Stimulated activated naive CD8-positive, alpha-beta T cell treated with anti-CD3 and anti-CD28 coated beads, Interleukin-15, Interleukin-2, amounts not matched to agents 100 ng/mL and 50 ng/mL, for 24 hours (primary cell): ENCODE measurements at regions not wholly inside any gene's neighbourhood (a gene's known extent, or its start where the extent isn't known, plus 50 kb on each side); places are given as distances from the start of the nearest gene placed in this dataset.

Experiments
- H3K27ac Mint-ChIP-seq: one replicate; pipeline ENCODE4 v1.8.0; 2021; ENCODE audit warnings: mild to moderate bottlenecking, mixed read lengths
- H3K27me3 Mint-ChIP-seq: one replicate; pipeline ENCODE4 v1.8.0; 2021; ENCODE audit warnings: mixed read lengths
- H3K36me3 Mint-ChIP-seq: one replicate; pipeline ENCODE4 v1.8.0; 2021; ENCODE audit warnings: low read depth, mixed read lengths
- H3K4me1 Mint-ChIP-seq: one replicate; pipeline ENCODE4 v1.8.0; 2021; ENCODE audit warnings: low read depth, mixed read lengths
- H3K4me3 Mint-ChIP-seq: one replicate; pipeline ENCODE4 v1.8.0; 2021; ENCODE audit warnings: mild to moderate bottlenecking, mixed read lengths
- H3K9me3 Mint-ChIP-seq: one replicate; pipeline ENCODE4 v1.8.0; 2021; ENCODE audit warnings: mixed read lengths

DNA sequence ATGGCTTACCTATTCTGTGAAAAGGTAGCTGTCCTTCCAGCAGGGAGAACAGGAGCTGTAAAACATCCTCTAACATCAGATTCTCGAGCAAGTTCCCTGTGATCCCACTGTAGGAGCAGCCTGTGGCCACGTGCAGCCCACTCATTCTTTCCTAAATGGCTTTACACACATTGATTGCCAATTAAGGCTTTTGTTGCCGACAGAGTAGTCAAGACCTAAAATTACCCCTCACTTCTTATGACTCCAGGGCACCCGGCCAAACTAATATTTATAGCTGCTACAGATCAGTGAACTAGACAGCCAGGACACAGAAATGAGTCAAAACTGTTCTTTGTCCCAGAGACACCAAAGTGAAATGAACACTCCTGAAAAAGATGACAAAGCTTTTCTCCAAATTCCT, 832.1 kb downstream of the SORCS3 start:
- H3K9me3 Mint-ChIP-seq, result peaks cover 3% of the 10 kb centered on the region
- no peak overlapping the region for H3K27ac Mint-ChIP-seq
- no peaks in the 10 kb centered on the region for H3K27me3 Mint-ChIP-seq
- no peaks in the 10 kb centered on the region for H3K36me3 Mint-ChIP-seq
- H3K4me1 Mint-ChIP-seq, result no peaks in the 10 kb centered on the region
- H3K4me3 Mint-ChIP-seq, result no peak overlapping the region

DNA sequence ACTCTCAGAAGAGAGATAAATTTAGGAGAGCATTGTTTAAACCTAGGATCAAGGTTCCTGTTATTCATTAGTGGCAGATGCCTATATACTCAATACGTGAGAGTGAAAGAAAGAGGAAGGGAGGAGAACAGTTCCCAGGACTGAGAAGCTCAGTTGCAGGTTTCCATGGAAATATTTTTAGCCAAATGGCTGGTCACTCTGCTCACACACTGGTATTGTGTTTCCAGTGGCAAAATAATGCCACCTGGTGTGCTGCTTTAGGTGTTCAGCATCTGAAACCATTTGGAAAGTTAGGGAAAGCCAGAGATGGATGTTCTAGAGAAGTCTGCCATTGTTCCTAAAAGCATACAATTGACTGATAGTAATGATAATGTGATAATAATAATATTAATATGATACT, 827.7 kb downstream of the SORCS3 start:
- Mint-ChIP-seq H3K27me3 (no peaks in the 10 kb centered on the region), H3K27ac (no peak overlapping the region), H3K9me3 (peaks cover 14% of the 10 kb centered on the region), H3K36me3 (no peaks in the 10 kb centered on the region), H3K4me1 (no peaks in the 10 kb centered on the region), H3K4me3 (no peak overlapping the region)

GRCh38 chr10:105466521-105466920, 825.4 kb downstream of the SORCS3 start:
- Mint-ChIP-seq H3K36me3 (no peaks in the 10 kb centered on the region), H3K9me3 (peaks cover 14% of the 10 kb centered on the region), H3K27me3 (no peaks in the 10 kb centered on the region), H3K4me3 (no peak overlapping the region), H3K4me1 (no peaks in the 10 kb centered on the region), H3K27ac (no peak overlapping the region)

DNA sequence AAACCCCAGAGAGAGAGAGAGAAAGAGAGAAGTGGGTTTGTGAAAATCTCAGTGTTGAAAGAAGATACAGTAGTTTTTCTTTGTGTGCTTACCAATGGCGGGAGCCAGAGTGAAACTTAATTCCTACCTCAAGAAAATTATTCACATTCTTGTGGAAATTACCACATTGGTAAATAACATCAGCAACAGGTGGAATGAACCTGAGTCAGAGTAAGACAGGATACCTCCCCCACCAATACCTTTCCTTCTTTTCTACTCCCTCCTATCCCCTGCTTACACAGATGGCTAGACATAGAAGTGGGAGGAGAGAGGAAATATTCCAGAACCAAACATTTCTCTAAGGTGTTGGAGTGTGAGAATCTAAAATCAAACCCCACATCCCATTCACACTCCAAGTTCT, 793.9 kb downstream of the SORCS3 start:
- H3K27me3 Mint-ChIP-seq, result no peaks in the 10 kb centered on the region
- H3K27ac Mint-ChIP-seq, result no peak overlapping the region
- no peaks in the 10 kb centered on the region for H3K9me3 Mint-ChIP-seq

GRCh38 chr10:105413997-105414396, 772.9 kb downstream of the SORCS3 start:
- no peak overlapping the region for H3K27ac Mint-ChIP-seq
- no peaks in the 10 kb centered on the region for H3K36me3 Mint-ChIP-seq
- no peaks in the 10 kb centered on the region for H3K27me3 Mint-ChIP-seq
- no peaks in the 10 kb centered on the region for H3K4me1 Mint-ChIP-seq
- peaks cover 4% of the 10 kb centered on the region for H3K9me3 Mint-ChIP-seq
- H3K4me3 Mint-ChIP-seq, result no peak overlapping the region

More for the DNA sequence above, 793.9 kb downstream of the SORCS3 start:
- H3K4me1 Mint-ChIP-seq, result no peaks in the 10 kb centered on the region
- no peak overlapping the region for H3K4me3 Mint-ChIP-seq
- no peaks in the 10 kb centered on the region for H3K36me3 Mint-ChIP-seq

GRCh38 chr10:105409370-105409769, 768.3 kb downstream of the SORCS3 start:
- no peak overlapping the region for H3K27ac Mint-ChIP-seq
- peaks cover 3% of the 10 kb centered on the region for H3K9me3 Mint-ChIP-seq
- H3K27me3 Mint-ChIP-seq, result no peaks in the 10 kb centered on the region
- no peaks in the 10 kb centered on the region for H3K36me3 Mint-ChIP-seq
- H3K4me3 Mint-ChIP-seq, result no peak overlapping the region
- H3K4me1 Mint-ChIP-seq, result no peaks in the 10 kb centered on the region

DNA sequence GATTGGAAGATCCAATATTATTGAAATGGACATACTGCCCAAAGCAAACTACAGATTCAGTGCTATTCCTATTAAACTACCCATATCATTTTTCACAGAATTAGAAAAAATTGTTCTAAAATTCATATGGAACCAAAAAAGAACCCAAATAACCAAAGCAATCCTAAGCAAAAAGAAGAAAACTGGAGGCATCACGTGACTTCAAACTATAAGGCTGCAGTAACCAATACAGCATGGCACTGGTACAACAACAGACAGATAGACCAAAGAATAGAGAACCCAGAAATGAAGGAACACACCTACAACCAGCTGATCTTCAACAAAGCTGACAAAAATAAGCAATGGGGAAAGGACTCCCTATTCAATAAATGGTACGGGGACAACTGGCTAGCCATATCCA, 765.4 kb downstream of the SORCS3 start:
- Mint-ChIP-seq H3K4me3 (no peak overlapping the region), H3K4me1 (no peaks in the 10 kb centered on the region), H3K36me3 (no peaks in the 10 kb centered on the region), H3K27me3 (no peaks in the 10 kb centered on the region), H3K27ac (no peak overlapping the region), H3K9me3 (peaks cover 9% of the 10 kb centered on the region)

DNA sequence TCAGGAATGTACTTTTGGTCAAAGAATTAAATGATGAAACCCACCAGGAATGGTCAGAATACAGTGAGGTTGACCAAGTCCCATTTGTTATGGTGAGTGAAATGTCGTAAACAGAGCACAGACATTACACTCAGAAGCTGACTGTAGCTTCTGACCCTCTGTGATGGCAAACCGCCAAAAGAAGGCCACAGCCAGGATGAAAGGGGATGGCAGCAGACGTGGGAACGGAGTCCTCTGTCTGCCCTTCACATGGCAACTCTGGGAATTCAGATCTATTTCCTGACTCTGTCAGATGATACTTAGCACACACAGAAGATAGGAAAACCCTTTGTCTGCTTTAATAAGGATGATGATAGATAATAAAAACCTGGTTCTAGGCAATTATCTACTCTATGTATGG, 757.1 kb downstream of the SORCS3 start:
- no peak overlapping the region for H3K4me3 Mint-ChIP-seq
- no peaks in the 10 kb centered on the region for H3K36me3 Mint-ChIP-seq
- no peaks in the 10 kb centered on the region for H3K4me1 Mint-ChIP-seq
- H3K9me3 Mint-ChIP-seq, result peaks cover 11% of the 10 kb centered on the region
- H3K27ac Mint-ChIP-seq, result no peak overlapping the region
- H3K27me3 Mint-ChIP-seq, result no peaks in the 10 kb centered on the region

DNA sequence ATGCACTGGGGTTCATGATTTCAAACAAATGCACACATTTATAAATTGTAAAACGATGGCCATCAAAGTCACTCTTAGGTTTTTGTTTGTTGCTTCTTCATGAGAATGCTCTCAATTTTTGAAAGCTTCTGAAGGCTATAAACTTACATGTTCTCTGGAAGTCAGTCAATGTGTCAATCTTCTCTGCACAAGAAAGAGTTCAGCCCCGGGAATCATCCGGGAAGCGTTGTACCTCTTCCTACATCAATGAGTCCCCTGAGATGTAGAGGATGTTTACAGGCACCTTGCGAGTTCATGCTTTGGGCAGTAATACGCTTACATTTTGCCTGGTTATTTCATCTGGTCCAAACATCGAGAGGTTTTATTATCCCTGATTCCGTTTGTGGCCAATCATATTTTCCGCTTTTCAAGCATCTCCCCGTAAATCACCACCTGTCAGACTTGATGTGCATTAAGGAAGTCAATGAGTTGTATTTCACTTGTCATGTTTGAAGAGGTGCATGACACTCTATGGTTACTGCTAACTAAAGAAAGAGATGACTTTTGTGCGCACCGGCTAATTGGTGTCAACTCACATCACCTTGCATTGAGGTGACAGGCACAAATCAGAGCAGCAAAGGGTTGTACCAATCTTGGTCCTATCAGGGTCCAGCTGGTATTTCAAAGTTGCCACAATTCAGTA, 750.7 kb downstream of the SORCS3 start:
- H3K36me3 Mint-ChIP-seq, result no peaks in the 10 kb centered on the region
- no peaks in the 10 kb centered on the region for H3K4me1 Mint-ChIP-seq
- H3K9me3 Mint-ChIP-seq, result peaks cover 3% of the 10 kb centered on the region
- H3K4me3 Mint-ChIP-seq, result no peak overlapping the region
- H3K27ac Mint-ChIP-seq, result no peak overlapping the region
- no peaks in the 10 kb centered on the region for H3K27me3 Mint-ChIP-seq

DNA sequence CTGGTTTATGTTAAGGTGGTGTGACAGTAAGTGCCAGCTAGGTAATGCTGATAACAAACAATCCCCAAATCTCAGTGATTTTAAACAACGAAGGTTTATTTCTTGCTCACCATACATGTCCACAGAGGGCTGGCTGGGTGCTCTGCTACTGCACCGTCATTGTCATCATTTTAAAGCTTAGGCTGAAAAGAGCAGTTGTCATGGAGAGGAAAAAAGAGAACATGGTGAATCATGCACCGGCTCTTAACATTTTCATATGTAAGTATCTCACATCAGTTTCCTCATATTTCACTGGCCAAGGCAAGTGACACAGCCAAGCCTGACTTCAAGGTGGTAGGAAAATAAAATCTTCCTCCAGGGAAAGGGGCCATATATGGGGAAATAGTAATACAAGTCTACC, 746.9 kb downstream of the SORCS3 start:
- no peak overlapping the region for H3K4me3 Mint-ChIP-seq
- H3K27ac Mint-ChIP-seq, result no peak overlapping the region
- H3K4me1 Mint-ChIP-seq, result no peaks in the 10 kb centered on the region
- H3K36me3 Mint-ChIP-seq, result no peaks in the 10 kb centered on the region
- H3K9me3 Mint-ChIP-seq, result peaks cover 2% of the 10 kb centered on the region
- no peaks in the 10 kb centered on the region for H3K27me3 Mint-ChIP-seq

DNA sequence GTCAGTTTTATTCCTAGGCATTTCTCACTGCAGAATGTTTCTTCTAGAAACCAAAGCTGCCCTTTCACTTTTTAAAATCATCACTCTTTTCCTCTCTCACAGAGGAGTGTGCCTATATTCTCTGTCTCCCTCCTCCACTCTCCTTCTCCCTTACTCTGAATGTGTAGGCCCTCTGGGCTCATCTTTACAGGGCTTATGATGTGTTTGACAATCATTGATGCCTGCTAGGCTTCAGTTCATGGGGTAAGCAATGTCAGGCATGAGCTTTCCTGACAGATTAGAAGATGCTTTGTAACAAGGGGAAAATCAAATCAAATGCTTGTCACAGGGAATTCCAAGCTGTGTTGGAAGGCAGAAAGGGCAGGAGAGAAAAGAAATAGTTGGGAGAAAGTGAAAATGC, 742.9 kb downstream of the SORCS3 start:
- Mint-ChIP-seq H3K27me3 (no peaks in the 10 kb centered on the region), H3K36me3 (no peaks in the 10 kb centered on the region), H3K4me3 (no peak overlapping the region), H3K4me1 (no peaks in the 10 kb centered on the region), H3K9me3 (no peaks in the 10 kb centered on the region), H3K27ac (no peak overlapping the region)

GRCh38 chr10:105370692-105371091, 729.6 kb downstream of the SORCS3 start:
- no peaks in the 10 kb centered on the region for H3K36me3 Mint-ChIP-seq
- H3K4me1 Mint-ChIP-seq, result no peaks in the 10 kb centered on the region
- peaks cover 9% of the 10 kb centered on the region for H3K9me3 Mint-ChIP-seq
- no peaks in the 10 kb centered on the region for H3K27me3 Mint-ChIP-seq
- no peak overlapping the region for H3K27ac Mint-ChIP-seq
- no peak overlapping the region for H3K4me3 Mint-ChIP-seq

- H3K27me3 Mint-ChIP-seq, result no peaks in the 10 kb centered on the region
- H3K36me3 Mint-ChIP-seq, result no peaks in the 10 kb centered on the region
- no peaks in the 10 kb centered on the region for H3K4me1 Mint-ChIP-seq
- H3K9me3 Mint-ChIP-seq, result peaks cover 4% of the 10 kb centered on the region
- H3K4me3 Mint-ChIP-seq, result no peak overlapping the region
- no peak overlapping the region for H3K27ac Mint-ChIP-seq
Measured at GRCh38 chr10:105359708-105360107, 718.6 kb downstream of the SORCS3 start.

DNA sequence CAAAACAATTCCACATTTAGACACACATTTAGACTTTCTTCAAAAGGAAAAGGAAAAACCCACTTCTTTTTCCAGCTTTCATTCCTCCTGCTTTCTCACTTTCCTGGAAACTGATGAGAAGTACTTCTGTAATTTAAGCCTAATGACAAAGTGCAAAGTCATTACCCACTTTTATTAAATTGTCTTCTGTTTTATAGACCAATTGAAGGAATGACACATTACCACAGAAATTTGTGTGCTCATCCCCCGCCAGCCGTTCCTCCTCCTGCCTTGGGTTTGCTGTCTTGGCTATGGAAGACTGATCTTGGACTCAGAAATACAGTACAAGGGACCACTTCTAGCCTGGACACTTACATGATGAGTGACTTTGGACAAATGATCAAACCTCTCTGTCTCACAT, 717.8 kb downstream of the SORCS3 start:
- no peaks in the 10 kb centered on the region for H3K4me1 Mint-ChIP-seq
- no peak overlapping the region for H3K27ac Mint-ChIP-seq
- peaks cover 4% of the 10 kb centered on the region for H3K9me3 Mint-ChIP-seq
- H3K27me3 Mint-ChIP-seq, result no peaks in the 10 kb centered on the region
- no peak overlapping the region for H3K4me3 Mint-ChIP-seq
- no peaks in the 10 kb centered on the region for H3K36me3 Mint-ChIP-seq

DNA sequence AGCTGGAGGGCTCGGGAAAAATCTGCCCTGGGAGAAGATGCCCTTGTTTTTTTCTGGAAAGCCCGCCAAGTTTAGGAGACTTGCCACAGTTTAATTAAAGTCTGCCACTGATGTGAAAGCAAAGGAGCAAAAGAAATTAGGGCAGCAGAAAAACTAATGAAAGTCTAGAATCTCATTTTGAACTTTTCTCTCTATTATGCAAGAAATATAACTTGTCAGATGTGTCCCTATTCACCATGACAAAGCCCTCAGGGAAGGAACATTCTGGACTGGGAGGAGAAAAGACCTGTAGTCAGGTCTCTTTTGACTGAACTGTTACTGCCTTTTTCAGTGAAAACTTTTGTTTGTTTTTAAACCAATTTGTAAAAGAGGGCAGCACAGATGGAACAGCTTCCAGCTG, 715.5 kb downstream of the SORCS3 start:
- Mint-ChIP-seq H3K27me3 (no peaks in the 10 kb centered on the region), H3K36me3 (no peaks in the 10 kb centered on the region), H3K4me1 (no peaks in the 10 kb centered on the region), H3K27ac (no peak overlapping the region), H3K4me3 (no peak overlapping the region), H3K9me3 (peaks cover 4% of the 10 kb centered on the region)

DNA sequence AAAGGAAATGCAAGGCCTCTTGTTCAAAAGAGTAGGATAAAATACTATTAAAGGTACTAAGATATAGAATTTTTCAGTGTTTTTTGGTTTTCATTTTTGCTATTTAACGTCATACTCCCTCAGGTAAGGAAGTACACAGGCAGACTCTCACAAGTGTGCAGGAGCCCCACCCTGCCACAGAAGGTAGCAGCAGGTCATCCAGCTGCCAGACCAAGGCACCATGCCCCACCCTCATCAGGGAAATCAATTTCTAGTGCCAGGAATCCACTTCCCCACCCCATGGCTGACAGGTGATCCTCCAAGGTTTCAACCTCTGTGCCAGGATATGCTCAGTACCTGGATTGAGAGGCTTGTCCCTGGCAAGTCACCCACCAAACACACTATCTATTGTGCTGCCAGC, 712.9 kb downstream of the SORCS3 start:
- Mint-ChIP-seq H3K4me1 (no peaks in the 10 kb centered on the region), H3K4me3 (no peak overlapping the region), H3K9me3 (peaks cover 4% of the 10 kb centered on the region), H3K27ac (no peak overlapping the region), H3K27me3 (no peaks in the 10 kb centered on the region), H3K36me3 (no peaks in the 10 kb centered on the region)
